ENCODE measurements at regions not wholly inside any gene's neighbourhood (a gene's known extent, or its start where the extent isn't known, plus 50 kb on each side); places are given as distances from the start of the nearest gene placed in this dataset.

GRCh38 chr20:60792941-60793340, 459.1 kb upstream of the CDH4 start:
- Histone ChIP-seq H3K27ac (no peak overlapping the region), H3K4me3 (no peak overlapping the region), H3K9me3 (peaks cover 0 to 5% (median 0%) of the 10 kb centered on the region in 4 donors), H3K4me1 (no peaks in the 10 kb centered on the region), H3K36me3 (no peaks in the 10 kb centered on the region), H3K27me3 (no peaks in the 10 kb centered on the region)
- intact Hi-C loops (cut with DNase I; ENCODE audit: low total_unique reads), result no loop called here
- TF ChIP-seq, protein P1, sequence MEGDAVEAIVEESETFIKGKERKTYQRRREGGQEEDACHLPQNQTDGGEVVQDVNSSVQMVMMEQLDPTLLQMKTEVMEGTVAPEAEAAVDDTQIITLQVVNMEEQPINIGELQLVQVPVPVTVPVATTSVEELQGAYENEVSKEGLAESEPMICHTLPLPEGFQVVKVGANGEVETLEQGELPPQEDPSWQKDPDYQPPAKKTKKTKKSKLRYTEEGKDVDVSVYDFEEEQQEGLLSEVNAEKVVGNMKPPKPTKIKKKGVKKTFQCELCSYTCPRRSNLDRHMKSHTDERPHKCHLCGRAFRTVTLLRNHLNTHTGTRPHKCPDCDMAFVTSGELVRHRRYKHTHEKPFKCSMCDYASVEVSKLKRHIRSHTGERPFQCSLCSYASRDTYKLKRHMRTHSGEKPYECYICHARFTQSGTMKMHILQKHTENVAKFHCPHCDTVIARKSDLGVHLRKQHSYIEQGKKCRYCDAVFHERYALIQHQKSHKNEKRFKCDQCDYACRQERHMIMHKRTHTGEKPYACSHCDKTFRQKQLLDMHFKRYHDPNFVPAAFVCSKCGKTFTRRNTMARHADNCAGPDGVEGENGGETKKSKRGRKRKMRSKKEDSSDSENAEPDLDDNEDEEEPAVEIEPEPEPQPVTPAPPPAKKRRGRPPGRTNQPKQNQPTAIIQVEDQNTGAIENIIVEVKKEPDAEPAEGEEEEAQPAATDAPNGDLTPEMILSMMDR (IDR thresholded peaks at IDR 0.05), result no peak
- no peak for TF ChIP-seq POLR2AphosphoS5 (IDR thresholded peaks at IDR 0.05)
- no peak for TF ChIP-seq EP300 (IDR thresholded peaks at IDR 0.05)
- TF ChIP-seq POLR2A (IDR thresholded peaks at IDR 0.05), result no peak
- no peak for DNase-seq
- WGBS, 5 donors, result 76 to 84% (median 83%) methylated on average over 6 of the region's 6 CpGs

DNA sequence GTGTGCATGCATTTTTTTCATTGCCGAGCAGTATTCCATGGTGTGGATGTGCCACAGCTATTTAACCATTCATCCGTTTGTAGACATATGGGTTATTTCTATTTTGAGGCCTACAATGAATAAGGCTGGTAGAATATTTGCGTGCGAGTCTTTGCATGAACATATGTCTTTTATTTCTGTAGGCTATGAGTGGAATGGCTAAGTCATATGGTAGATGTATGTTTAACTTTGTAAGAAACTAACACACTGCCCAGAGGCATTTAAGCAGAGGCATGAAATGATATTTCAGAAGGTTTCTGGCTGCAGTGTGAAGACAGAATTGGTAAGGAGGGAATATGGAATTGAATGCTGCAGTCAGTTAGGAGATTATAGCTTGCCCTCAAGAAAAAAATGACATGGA, 457.4 kb upstream of the CDH4 start:
- 85 to 95% (median 93%) methylated on average over 4 of the region's 4 CpGs for WGBS, 5 donors
- Histone ChIP-seq H3K36me3 (no peaks in the 10 kb centered on the region), H3K4me1 (no peaks in the 10 kb centered on the region), H3K27me3 (no peaks in the 10 kb centered on the region), H3K4me3 (no peak overlapping the region), H3K9me3 (peaks cover 0 to 11% (median 4%) of the 10 kb centered on the region in 4 donors), H3K27ac (no peak overlapping the region)
- intact Hi-C loops (cut with DNase I; ENCODE audit: low total_unique reads), result no loop called here
- DNase-seq, result no peak
- TF ChIP-seq, protein P1 (IDR thresholded peaks at IDR 0.05), result no peak
- TF ChIP-seq EP300 (IDR thresholded peaks at IDR 0.05) (no peak), POLR2AphosphoS5 (IDR thresholded peaks at IDR 0.05) (no peak), POLR2A (IDR thresholded peaks at IDR 0.05) (no peak)

GRCh38 chr20:60795651-60796050, 456.4 kb upstream of the CDH4 start:
- Histone ChIP-seq H3K36me3 (no peaks in the 10 kb centered on the region), H3K27ac (no peak overlapping the region), H3K4me1 (no peaks in the 10 kb centered on the region), H3K4me3 (no peak overlapping the region), H3K27me3 (no peaks in the 10 kb centered on the region), H3K9me3 (peaks cover 7 to 21% (median 12%) of the 10 kb centered on the region in 4 donors)
- no peak for TF ChIP-seq EP300 (IDR thresholded peaks at IDR 0.05)
- 61 to 91% (median 71%) methylated on average over 1 of the region's 1 CpG for WGBS, 5 donors
- DNase-seq, result no peak
- intact Hi-C loops (cut with DNase I; ENCODE audit: low total_unique reads), result no loop called here

DNA sequence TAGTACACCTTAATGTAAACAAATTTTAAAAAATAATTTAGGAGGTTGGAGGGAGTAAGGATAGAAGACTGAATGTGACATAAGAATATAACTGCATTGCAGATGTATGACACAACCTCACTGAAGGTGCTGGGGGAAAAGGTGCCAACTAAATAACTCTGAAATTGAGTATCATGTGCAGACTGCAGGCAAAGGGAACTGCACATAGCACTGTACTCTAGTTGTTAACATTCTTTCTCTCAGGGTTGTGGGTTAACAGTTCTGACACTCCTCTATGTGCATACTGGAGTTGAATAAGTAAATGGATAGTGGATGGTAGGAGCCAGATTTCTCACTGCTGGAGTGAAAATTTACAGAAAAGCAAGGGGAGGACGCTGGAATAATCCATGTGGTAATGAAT, 451.9 kb upstream of the CDH4 start:
- H3K36me3 ChIP-seq, result no peaks in the 10 kb centered on the region
- H3K4me3 ChIP-seq, result no peak overlapping the region
- intact Hi-C loops (cut with DNase I; ENCODE audit: low total_unique reads), result no loop called here
- 43 to 74% (median 62%) methylated on average over 1 of the region's 1 CpG for WGBS, 5 donors
- peaks cover 7 to 31% (median 14%) of the 10 kb centered on the region in 4 donors for H3K9me3 ChIP-seq
- no peak overlapping the region for H3K27ac ChIP-seq
- DNase-seq, result no peak
- no peaks in the 10 kb centered on the region for H3K4me1 ChIP-seq
- TF ChIP-seq, protein P1 (IDR thresholded peaks at IDR 0.05), result no peak
- H3K27me3 ChIP-seq, result peaks cover 0 to 7% (median 0%) of the 10 kb centered on the region in 3 donors

DNA sequence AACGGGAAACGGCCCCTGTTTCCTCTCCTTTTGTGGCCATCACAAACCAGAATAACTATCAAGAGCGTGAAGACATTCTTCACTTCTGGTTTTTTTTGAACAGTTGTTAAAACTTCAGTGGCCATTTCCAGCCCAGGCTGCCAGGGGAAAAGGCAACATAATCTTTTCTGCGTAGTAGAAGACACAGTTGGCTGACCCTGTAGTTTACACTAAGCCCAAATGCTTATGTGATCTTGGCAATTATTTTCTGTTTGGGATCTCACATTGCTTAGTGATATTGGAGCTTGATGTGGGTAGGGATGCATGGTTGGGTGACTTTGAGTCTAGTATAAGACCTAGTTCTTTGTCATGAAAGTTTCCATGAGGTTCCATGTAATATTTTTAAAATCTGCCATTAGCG, 449.4 kb upstream of the CDH4 start:
- intact Hi-C loops (cut with DNase I; ENCODE audit: low total_unique reads), result no loop called here

More for the DNA sequence above, 449.4 kb upstream of the CDH4 start:
- Histone ChIP-seq H3K9me3 (peaks cover 7 to 29% (median 14%) of the 10 kb centered on the region in 4 donors), H3K4me3 (no peak overlapping the region), H3K27ac (no peak overlapping the region), H3K4me1 (no peaks in the 10 kb centered on the region), H3K36me3 (no peaks in the 10 kb centered on the region), H3K27me3 (peaks cover 0 to 7% (median 0%) of the 10 kb centered on the region in 3 donors)
- TF ChIP-seq, protein P1 (IDR thresholded peaks at IDR 0.05), result no peak
- TF ChIP-seq POLR2A (IDR thresholded peaks at IDR 0.05), result no peak
- TF ChIP-seq POLR2AphosphoS5 (IDR thresholded peaks at IDR 0.05), result no peak
- no peak for TF ChIP-seq EP300 (IDR thresholded peaks at IDR 0.05)
- WGBS, 5 donors, result 60 to 73% (median 71%) methylated on average over 5 of the region's 5 CpGs
- DNase-seq, result no peak

Measured in stomach (tissue), 8 donors.